ENCODE measurements at regions not wholly inside any gene's neighbourhood (a gene's known extent, or its start where the extent isn't known, plus 50 kb on each side); places are given as distances from the start of the nearest gene placed in this dataset.
"Not testable (repeated sequence)": the region's sequence is repeated elsewhere in the genome, so short reads cannot be mapped to it uniquely, and the experiment has no call there.

DNA sequence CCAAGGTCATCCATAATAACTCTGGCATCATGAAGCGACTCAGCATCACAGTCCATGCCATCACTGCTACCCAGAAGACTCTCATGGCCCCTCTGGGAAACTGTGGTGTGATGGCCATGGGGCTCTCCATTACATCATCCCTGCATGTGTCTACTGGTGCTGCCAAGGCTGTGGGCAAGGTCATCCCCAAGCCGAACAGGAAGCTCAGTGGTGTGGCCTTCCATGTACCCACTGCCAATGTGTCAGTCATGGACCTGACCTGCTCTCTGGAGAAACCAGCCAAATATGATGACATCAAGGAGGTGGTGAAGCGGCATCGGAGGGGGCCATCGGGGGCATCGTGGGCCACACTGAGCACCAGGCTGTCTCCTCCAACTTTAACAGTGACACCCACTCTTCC is 65.1 kb upstream of the ARHGAP29 start:
- no peak for DNase-seq (ENCODE audit: low spot score)

- DNase-seq (ENCODE audit: low spot score): no peak
Observed at GRCh38 chr1:94301186-94301585, 63.8 kb upstream of the ARHGAP29 start.

DNA sequence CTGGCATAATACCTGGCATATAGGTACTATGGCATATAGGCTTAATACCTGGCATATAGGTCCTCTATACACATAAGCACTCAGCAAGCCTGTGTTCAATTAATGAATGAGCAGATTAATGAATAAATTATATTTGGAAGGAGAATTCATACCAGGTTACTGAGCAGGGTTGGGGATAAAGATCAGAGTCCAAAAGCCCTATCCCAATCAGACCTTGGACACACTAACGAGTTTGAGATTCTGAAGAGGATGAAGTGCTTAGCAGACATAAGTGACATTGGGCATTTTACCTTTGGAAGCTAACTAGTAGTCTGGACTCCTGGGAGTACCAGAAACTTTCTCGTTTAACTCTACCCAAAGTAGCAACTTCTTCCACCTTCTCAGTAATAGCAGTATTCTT is 63.3 kb upstream of the ARHGAP29 start:
- no peak for DNase-seq (ENCODE audit: low spot score)

- DNase-seq (ENCODE audit: low spot score): no peak
Observed at GRCh38 chr1:94299627-94300553, 62.5 kb upstream of the ARHGAP29 start.

DNA sequence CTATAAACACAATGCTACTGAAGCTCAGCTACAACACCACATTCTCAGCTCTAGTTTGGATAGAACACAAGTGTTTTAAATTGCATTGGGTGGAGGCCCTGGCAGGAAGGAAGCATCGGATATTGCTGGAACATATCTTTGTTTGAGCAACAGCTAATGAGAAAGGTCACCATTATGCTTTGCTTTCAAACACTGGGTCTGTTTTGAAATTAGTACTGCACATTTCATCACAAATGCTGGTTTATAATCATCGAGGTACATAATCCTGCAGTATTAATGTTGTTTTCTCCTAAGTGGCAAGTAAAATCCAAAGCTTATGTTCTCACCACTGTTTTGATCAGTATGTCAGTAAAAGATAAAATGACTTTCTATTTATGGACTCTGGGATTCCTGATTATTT is 61.5 kb upstream of the ARHGAP29 start:
- DNase-seq (ENCODE audit: low spot score): no peak

DNA sequence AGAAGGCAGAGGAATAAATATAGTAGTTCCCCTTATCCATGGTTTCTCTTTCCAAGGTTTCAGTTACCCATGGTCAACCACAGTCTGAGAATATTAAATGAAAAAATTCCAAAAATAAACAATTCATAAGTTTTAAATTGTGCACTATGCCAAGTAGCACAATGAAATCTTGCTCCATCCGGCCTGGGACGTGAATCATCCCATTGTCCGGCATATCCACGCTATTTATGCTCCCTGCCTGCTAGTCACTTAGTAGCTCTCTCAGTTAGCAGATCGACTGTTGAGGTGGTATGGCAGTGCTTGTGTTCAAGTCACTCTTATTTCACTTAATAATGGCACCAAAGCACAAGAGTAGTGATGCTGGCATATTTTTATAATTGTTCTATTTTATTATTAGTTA is 58.6 kb upstream of the ARHGAP29 start:
- no peak for DNase-seq (ENCODE audit: low spot score)

DNA sequence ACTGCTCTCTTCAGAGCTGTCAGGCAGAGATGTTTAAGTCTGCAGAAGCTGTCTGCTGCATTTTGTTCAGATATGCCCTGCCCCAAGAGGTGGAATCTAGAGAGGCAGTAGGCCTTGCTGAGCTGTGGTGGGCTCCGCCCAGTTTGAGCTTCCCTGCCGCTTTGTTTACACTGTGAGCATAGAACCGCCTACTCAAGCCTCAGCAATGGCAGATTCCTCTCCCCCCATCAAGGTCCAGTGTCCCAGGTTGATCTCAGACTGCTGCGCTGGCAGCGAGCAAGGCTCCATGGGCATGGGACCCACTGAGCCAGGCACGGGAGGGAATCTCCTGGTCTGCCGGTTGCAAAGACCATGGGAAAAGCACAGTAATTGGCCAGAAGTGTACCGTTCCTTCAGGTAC is 55.6 kb upstream of the ARHGAP29 start:
- not testable (repeated sequence) for DNase-seq (ENCODE audit: low spot score)

DNA sequence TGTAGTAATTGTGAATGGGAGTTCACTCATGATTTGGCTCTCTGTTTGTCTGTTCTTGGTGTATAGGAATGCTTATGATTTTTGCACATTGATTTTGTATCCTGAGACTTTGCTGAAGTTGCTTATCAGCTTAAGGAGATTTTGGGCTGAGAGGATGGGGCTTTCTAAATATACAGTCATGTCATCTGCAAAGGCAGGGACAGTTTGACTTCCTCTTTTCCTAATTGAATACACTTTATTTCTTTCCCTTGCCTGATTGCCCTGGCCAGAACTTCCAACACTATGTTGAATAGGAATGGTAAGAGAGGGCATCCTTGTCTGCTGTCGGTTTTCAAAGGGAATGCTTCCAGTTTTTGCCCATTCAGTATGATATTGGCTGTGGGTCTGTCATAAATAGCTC is 51.9 kb upstream of the ARHGAP29 start:
- DNase-seq (ENCODE audit: low spot score): not testable (repeated sequence)

All from cerebellar cortex (tissue), 1 donor.